Glomerular endothelial cell (primary cell): ENCODE measurements at regions not wholly inside any gene's neighbourhood (a gene's known extent, or its start where the extent isn't known, plus 50 kb on each side); places are given as distances from the start of the nearest gene placed in this dataset.

Experiments
- DNase-seq: peaks from one replicate; pipeline ENCODE4 v3.0.0-alpha.2; 2011; ENCODE audit warnings: low read depth, low spot score; ENCODE audit errors: extremely low read depth

GRCh38 chr7:96638669-96639068, 71.0 kb downstream of the SEM1 start:
- no peak for DNase-seq

DNA sequence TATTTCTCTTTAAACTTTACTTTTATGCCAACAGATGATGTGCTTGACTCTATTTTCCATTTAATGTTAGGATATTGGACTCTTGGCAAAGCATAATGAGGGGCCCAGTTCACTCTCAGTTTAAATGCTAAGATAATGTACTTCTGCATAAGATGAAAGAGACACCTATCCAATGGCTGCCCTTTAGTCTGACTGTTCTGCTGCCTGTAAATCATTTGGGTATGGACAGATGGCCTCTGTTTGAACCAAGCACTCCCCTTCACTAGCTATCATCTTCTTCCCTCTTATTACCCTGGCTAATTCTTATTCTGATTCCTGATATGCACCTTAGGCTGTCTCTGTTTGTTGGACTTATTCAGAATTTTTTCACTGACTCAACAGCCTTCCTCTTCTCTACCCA, 72.1 kb downstream of the SEM1 start:
- DNase-seq, result no peak

- DNase-seq, result no peak
Observed at GRCh38 chr7:96636979-96637378, 72.7 kb downstream of the SEM1 start.

DNA sequence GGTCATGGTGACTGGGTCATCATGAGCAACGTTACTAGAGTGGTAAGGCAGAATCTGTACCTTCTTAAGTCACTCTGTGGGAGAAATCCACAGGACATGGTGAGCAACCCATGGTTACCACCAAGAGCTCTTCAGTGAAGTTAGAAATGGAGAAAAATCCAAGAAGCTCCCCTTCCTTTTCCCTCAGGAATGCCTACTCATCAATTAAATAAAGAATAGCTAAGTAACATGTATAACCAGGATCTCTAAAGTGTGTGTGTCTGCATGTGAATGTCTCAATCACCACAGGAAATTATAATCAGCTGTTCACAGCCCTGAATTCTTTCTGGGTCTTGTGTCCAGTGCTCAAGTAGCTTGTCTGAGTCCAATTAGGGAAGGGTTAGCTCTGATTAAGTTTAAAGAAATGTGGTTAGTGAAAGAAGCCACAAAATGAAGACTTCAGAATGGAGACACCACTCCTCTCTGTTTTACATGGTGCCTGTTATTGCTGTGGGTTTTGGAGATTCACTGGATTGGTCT, 73.2 kb downstream of the SEM1 start:
- DNase-seq, result no peak

GRCh38 chr7:96629884-96630283, 79.8 kb downstream of the SEM1 start:
- no peak for DNase-seq

GRCh38 chr7:96624954-96625353, 84.7 kb downstream of the SEM1 start:
- no peak for DNase-seq

DNA sequence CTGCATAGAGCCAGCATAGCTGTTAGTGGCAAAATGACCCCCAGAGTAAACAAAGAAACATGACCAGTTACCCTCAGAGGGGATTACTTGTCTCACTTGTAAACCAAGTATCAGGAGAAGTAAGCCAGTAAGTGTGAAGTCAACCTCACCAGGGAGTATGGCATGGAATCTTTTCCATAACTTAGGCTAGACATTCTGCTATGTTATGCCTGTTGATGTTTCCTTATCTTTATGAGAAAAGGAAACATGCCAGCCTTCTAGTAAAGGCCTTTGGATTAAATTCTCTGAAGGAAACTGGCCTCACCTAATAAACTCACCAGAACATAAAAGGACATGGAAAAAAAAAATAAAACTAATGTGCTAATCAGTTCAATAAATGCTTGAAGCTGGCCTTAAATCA, 87.7 kb downstream of the SEM1 start:
- DNase-seq, result no peak

GRCh38 chr7:96614154-96614867, 95.3 kb downstream of the SEM1 start:
- DNase-seq, result no peak

DNA sequence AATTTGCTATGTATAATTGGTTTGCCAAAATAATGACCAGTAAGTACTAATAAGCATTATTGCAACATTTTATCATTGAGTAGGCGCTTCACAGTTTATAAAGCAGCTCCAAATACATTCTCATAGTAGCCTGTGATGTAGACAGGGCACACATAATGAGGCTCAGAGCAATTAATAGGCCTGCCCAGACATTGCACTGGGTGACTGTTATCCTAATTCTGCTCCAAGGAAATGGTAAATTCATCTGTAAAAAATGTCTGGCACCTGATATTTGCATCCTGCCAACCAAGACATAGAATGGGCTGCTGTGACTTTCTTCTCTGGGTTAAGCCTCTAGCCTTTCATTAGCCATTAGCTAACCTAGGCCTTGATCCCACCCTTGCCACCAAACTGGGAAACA, 97.6 kb downstream of the SEM1 start:
- DNase-seq, result no peak

DNA sequence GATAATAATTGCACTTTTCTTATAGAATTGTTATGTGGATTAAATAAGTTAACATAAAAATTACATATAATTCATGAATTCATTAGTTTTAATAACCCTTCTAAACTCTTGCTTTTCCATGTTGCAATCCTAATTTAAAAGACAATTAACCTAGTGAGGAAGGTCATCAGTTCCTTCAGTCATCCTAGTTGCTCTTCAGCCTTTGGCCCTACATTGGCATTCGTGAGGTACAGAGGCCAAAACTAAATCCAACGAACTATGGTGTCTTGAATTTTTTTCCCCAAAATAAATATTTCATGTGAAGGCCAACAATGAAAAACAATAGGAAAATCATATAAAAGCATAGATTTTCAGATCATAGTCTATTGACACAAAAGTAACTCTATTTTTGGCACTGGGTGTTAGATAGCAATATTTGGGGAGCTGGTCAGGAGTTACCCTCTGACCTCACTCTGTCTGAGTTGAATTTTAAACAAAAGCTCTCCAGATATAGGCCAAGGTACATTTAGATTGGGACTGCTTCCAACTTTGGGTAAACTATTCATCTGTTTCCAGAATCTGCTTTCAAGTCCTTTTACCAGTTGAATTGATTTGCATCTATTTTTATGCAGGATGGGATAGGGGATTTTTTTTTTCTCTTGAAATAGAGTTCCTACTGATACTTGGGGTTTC, 104.5 kb downstream of the SEM1 start:
- DNase-seq, result no peak

DNA sequence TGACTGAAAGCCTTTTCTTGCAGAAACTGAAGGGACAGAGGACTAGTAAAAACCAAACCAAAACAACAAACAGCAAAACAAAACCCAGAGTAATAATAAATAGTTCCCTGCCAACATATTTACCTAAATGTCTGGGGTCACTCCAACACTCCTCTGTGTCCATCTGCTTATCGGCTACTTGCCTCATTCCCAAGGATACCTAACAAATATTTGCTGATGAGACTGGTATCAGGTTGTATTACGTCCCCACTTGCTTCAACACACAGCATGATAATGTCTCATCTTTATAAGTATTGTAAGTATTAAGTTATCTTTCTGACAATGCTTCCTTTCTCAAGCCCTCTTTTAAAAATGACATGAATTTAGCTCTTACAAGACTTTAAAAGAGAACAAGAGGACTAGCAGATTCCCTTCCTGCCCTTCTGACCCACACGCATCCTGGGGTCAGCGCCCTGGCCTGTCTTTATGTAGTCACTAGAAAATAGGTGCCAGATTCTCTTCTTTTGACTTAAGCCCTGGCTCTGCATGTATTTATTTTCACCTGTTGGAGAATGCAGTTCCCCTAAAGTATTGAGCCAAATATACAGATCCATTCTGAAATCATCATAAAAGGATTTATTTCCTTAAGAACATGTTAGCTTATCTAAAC, 110.2 kb downstream of the SEM1 start:
- no peak for DNase-seq

DNA sequence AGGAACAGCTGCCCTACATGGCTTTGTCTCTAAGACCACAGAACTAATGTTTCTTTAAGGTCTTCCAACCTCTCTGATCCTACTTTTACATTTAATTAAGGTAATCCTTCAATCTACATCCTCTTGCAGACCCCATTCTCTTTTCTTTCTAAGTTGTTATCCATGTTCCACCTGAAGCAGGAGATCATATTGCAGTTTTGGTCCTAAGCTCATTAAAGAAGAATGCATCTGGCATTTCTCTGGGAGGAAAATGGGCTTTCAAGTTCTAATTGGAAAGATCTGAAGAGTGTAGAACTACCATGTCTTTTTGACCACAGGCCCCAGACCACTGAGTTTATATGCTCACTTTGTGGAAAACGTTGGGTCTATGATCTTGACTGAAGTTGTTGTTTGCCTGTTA, 111.2 kb downstream of the SEM1 start:
- DNase-seq, result no peak

DNA sequence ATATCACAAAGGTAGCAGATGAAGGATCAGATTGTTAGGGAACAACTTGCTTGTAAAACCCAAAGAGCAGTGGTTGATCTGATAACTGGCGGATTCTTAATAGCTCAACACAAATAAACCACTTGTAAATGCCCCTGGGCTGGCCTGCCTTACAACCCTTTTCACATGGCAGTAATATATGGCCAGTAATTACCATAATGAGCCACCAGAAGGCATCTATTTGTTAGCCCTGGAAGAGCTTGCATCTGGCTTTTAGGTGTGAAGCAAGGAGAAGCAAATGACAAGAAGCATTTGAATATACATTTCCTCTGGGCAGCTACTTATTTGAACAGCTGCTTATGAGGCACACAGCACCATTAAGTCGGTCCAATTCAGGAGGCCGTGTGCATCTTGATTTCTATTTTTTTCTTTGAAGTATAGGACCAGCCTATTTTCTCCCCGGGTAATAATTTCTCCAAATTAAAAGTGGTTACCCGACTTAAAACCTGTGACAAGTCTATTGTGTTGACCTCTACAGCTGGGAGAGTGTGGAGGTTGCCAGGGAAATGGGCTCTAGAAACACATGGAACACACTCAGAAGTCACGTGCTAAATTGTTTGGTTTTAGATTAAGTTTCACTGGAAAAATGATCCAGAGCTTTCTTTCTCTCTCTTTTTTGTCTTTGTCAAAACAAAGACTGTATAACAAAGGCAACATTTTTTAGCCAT, 113.4 kb downstream of the SEM1 start:
- no peak for DNase-seq

DNA sequence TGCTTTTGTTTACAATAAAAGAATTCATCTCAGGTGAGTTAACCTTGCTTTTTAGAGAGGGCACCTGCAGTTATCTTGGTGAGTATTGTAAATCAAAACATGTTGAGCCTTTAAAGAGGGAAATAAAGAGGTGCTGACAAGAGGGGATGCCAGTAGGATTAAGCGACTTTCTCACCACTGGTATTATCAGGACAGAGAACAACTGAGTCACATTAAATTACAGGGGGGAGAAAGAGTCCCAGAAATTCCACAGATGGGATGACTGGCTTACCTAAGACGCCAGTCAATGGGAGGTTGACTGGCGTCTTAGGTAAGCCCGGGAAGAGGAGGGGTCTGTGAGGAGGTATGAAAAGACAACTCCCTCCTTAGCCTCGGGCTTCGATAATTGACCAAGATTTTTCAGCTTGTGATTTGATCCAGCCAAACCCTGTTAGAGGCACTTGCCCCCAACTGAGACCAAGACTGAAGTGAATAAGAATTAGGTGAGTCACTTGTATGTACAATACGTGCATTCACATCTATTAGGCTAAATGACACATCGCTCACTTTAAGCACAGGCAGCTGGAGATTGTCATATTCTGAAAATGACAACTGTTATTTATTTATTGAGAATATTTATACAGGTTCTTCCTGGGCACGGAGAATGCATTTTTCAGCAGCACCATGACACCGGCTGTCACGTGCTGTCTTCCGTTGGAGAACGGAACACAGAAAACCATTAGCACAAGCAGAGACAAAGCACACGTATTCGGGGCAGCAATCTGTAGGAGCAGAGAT, 117.6 kb downstream of the SEM1 start:
- no peak for DNase-seq

GRCh38 chr7:96591159-96591899, 118.3 kb downstream of the SEM1 start:
- DNase-seq, result no peak

- DNase-seq, result no peak
Observed at GRCh38 chr7:96589038-96589437, 120.6 kb downstream of the SEM1 start.

- DNase-seq, result no peak
Observed at GRCh38 chr7:96579119-96579518, 130.5 kb downstream of the SEM1 start.

DNA sequence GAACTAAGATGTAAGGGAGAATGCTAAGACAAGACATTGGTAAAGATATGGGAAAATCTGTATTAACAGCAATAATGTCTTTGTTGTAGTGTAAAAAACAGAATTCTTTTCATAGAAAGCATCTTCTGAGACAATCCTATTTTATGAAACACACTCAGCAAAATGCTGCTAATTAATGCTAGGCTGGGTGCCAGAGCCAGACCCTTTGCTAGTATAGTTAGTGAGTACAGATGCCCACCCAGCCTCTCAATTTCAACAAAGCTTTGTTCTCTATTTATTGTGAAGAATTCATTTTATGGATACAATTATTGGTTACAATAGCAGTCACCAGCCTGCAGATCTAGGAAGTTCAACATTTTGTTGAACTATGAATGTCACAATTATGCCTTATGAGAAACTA, 131.0 kb downstream of the SEM1 start:
- no peak for DNase-seq

- no peak for DNase-seq
Observed at GRCh38 chr7:96563409-96563808, 146.2 kb downstream of the SEM1 start.

DNA sequence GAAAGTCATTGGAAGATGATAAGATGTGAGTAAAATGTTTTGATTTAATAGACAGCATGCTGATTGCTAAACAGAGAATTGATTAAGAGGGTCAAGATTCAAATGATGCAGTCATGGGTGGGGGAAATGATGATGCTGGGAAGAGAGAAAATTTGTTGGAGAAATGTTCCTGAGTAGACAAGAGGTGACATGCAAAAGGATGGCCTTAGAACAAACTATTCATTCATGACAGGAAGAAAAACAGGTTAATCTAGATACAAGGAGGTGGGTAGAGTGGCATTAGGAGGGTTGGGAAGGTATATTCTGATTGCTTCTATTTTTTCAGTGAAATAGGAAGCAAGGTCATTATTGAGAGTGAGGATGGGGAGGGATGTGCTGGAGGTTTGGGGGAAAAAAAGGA, 146.7 kb downstream of the SEM1 start:
- DNase-seq, result no peak
